Kidney (tissue), 13 donors: ENCODE measurements at regions not wholly inside any gene's neighbourhood (a gene's known extent, or its start where the extent isn't known, plus 50 kb on each side); places are given as distances from the start of the nearest gene placed in this dataset.

Experiments
- DNase-seq, 5 donors: peaks; one replicate each; pipeline ENCODE4 v3.0.0-alpha.2; 2013 to 2020
- FAIRE-seq: peaks from 2 replicates; lab custom pipeline; 2012; peaks lifted over from hg19 to GRCh38; lab: Jason Lieb, UNC
- H3K27ac ChIP-seq, 2 donors: one replicate each; pipeline ENCODE4 v1.7.0; 2013; ENCODE audit warnings: low read depth in 2 of 2, low read length in 2 of 2, inconsistent platforms in 1 of 2
- H3K27me3 ChIP-seq: one replicate; pipeline ENCODE4 v1.7.1; 2013; ENCODE audit warnings: low read length, inconsistent platforms; ENCODE audit not compliant: control insufficient read depth, insufficient read depth
- H3K36me3 ChIP-seq, 3 donors: one replicate each; pipeline versions ENCODE4 v1.7.0 to v1.7.1; 2013; ENCODE audit warnings: low read length in 3 of 3, control low read depth in 1 of 3, inconsistent platforms in 1 of 3; ENCODE audit not compliant: insufficient read depth in 3 of 3, control insufficient read depth in 2 of 3
- H3K4me1 ChIP-seq, 3 donors: one replicate each; pipeline versions ENCODE4 v1.7.0 to v1.7.1; 2013; ENCODE audit warnings: low read length in 3 of 3, inconsistent platforms in 1 of 3, low read depth in 1 of 3; ENCODE audit not compliant: control insufficient read depth in 2 of 3, insufficient read depth in 2 of 3
- H3K4me3 ChIP-seq, 3 donors: one replicate each; pipeline versions ENCODE4 v1.7.0 to v1.8.1; 2013; ENCODE audit warnings: low read length in 3 of 3, control low read depth in 1 of 3, inconsistent platforms in 1 of 3
- H3K9ac ChIP-seq, 3 donors: one replicate each; pipeline versions ENCODE4 v1.7.0 to v1.7.1; 2013; ENCODE audit warnings: low read length in 3 of 3, control low read depth in 1 of 3, inconsistent platforms in 1 of 3
- H3K9me3 ChIP-seq, 3 donors: one replicate each; pipeline versions ENCODE4 v1.7.0 to v1.7.1; 2013; ENCODE audit warnings: low read length in 3 of 3, control low read depth in 1 of 3, inconsistent platforms in 1 of 3; ENCODE audit not compliant: control insufficient read depth in 2 of 3, insufficient read depth in 1 of 3
- CTCF ChIP-seq: IDR thresholded peaks from 3 replicates; pipeline ENCODE4 v1.5.1; 2012; ENCODE audit warnings: mild to moderate bottlenecking, moderate library complexity, borderline replicate concordance; ENCODE audit not compliant: insufficient read depth; ENCODE audit errors: extremely low read depth
- intact Hi-C: fragments of 100-400 bp; cut with DNase I; formaldehyde crosslinking; loops from one replicate; pipeline ENCODE4 v1.11.1; 2022
- donor health status: control.
- donor health status: control.
- donor health status: control.
- donor health status: control.
- donor health status: control.
- donor health status: DM: yes; HTN: yes; CAD: no.
- donor health status: Normal renal cell carcinoma (clear cell type).

- no peak overlapping the region for H3K4me3 ChIP-seq
- H3K27ac ChIP-seq = no peak overlapping the region
- no peaks in the 10 kb centered on the region for H3K4me1 ChIP-seq
- TF ChIP-seq CTCF = no peak
- FAIRE-seq (no peak), DNase-seq (no peak)
- H3K9ac ChIP-seq = no peak overlapping the region
- H3K9me3 ChIP-seq = no peaks in the 10 kb centered on the region
- no peaks in the 10 kb centered on the region for H3K27me3 ChIP-seq
- H3K36me3 ChIP-seq = no peaks in the 10 kb centered on the region
- intact Hi-C loops = no loop called here
These were observed 143.1 kb upstream of the GRIN3A start for GRCh38 chr9:101881508-101881907.

GRCh38 chr9:101880846-101881245 lies 142.4 kb upstream of the GRIN3A start:
- intact Hi-C loops = no loop called here
- Histone ChIP-seq H3K9me3 (no peaks in the 10 kb centered on the region), H3K4me3 (no peak overlapping the region), H3K9ac (no peak overlapping the region), H3K4me1 (no peaks in the 10 kb centered on the region), H3K36me3 (no peaks in the 10 kb centered on the region), H3K27ac (no peak overlapping the region), H3K27me3 (no peaks in the 10 kb centered on the region)
- no peak for DNase-seq
- FAIRE-seq = no peak
- TF ChIP-seq CTCF = no peak

GRCh38 chr9:101878734-101879133 lies 140.3 kb upstream of the GRIN3A start:
- Histone ChIP-seq H3K4me3 (no peak overlapping the region), H3K27ac (no peak overlapping the region), H3K9me3 (no peaks in the 10 kb centered on the region), H3K27me3 (no peaks in the 10 kb centered on the region), H3K36me3 (no peaks in the 10 kb centered on the region), H3K9ac (no peak overlapping the region), H3K4me1 (no peaks in the 10 kb centered on the region)
- no peak for TF ChIP-seq CTCF
- no peak for DNase-seq
- intact Hi-C loops = no loop called here
- no peak for FAIRE-seq

- Histone ChIP-seq H3K36me3 (no peaks in the 10 kb centered on the region), H3K27me3 (no peaks in the 10 kb centered on the region), H3K9ac (no peak overlapping the region), H3K9me3 (no peaks in the 10 kb centered on the region), H3K4me1 (no peaks in the 10 kb centered on the region), H3K27ac (no peak overlapping the region), H3K4me3 (no peak overlapping the region)
- DNase-seq = no peak
- no peak for TF ChIP-seq CTCF
- intact Hi-C loops = no loop called here
- FAIRE-seq = no peak
These were observed 139.0 kb upstream of the GRIN3A start for GRCh38 chr9:101877439-101877838.
